ENCODE measurements at regions not wholly inside any gene's neighbourhood (a gene's known extent, or its start where the extent isn't known, plus 50 kb on each side); places are given as distances from the start of the nearest gene placed in this dataset.

- Histone ChIP-seq H3K9me2 (replicated peaks; ENCODE audit: insufficient read depth, low read length) (no peaks in the 10 kb centered on the region), H3K27ac (ENCODE audit: low read length) (no peak overlapping the region), H3K79me2 (ENCODE audit: low read length) (no peaks in the 10 kb centered on the region), H3K27me3 (replicated peaks; ENCODE audit: insufficient read depth, low read length) (no peaks in the 10 kb centered on the region), H4K20me1 (ENCODE audit: insufficient read depth, low read length) (no peaks in the 10 kb centered on the region), H3F3A (ENCODE audit: insufficient read depth, low read length) (no peaks in the 10 kb centered on the region), H3K9ac (ENCODE audit: low read length) (no peak overlapping the region), H3K4me1 (ENCODE audit: low read length) (no peaks in the 10 kb centered on the region), H2AFZ (ENCODE audit: low read length) (no peak overlapping the region), H3K4me2 (ENCODE audit: low read depth, low read length) (no peak overlapping the region), H3K9me3 (replicated peaks; ENCODE audit: insufficient read depth, low read length) (no peaks in the 10 kb centered on the region), H3K4me3 (ENCODE audit: low read length) (no peak overlapping the region), H3K36me3 (replicated peaks; ENCODE audit: insufficient read depth, low read length) (no peaks in the 10 kb centered on the region)
- DNase-seq, result peak; percentile 39
- TF ChIP-seq CTCF (IDR thresholded peaks at IDR 0.05; ENCODE audit: low read length) (peak; percentile 71), EZH2 (optimal IDR thresholded peaks at IDR 0.05; ENCODE audit: low read depth, low read length) (no peak), EZH2phosphoT487 (IDR thresholded peaks at IDR 0.05; ENCODE audit: low read length) (no peak)
Measured at GRCh38 chr9:115524453-115525059, 406.6 kb upstream of the TNC start.

GRCh38 chr9:115525111-115526058 is 407.4 kb upstream of the TNC start:
- Histone ChIP-seq H3K36me3 (replicated peaks; ENCODE audit: insufficient read depth, low read length) (no peaks in the 10 kb centered on the region), H3K9me2 (replicated peaks; ENCODE audit: insufficient read depth, low read length) (no peaks in the 10 kb centered on the region), H3K9me3 (replicated peaks; ENCODE audit: insufficient read depth, low read length) (no peaks in the 10 kb centered on the region), H3K9ac (ENCODE audit: low read length) (no peak overlapping the region), H3F3A (ENCODE audit: insufficient read depth, low read length) (no peaks in the 10 kb centered on the region), H2AFZ (ENCODE audit: low read length) (no peak overlapping the region), H3K4me2 (ENCODE audit: low read depth, low read length) (no peak overlapping the region), H3K4me3 (ENCODE audit: low read length) (no peak overlapping the region), H3K27me3 (replicated peaks; ENCODE audit: insufficient read depth, low read length) (no peaks in the 10 kb centered on the region), H3K27ac (ENCODE audit: low read length) (no peak overlapping the region), H3K79me2 (ENCODE audit: low read length) (no peaks in the 10 kb centered on the region), H3K4me1 (ENCODE audit: low read length) (no peaks in the 10 kb centered on the region), H4K20me1 (ENCODE audit: insufficient read depth, low read length) (no peaks in the 10 kb centered on the region)
- DNase-seq, result no peak
- TF ChIP-seq EZH2phosphoT487 (IDR thresholded peaks at IDR 0.05; ENCODE audit: low read length) (no peak), EZH2 (optimal IDR thresholded peaks at IDR 0.05; ENCODE audit: low read depth, low read length) (no peak), CTCF (IDR thresholded peaks at IDR 0.05; ENCODE audit: low read length) (no peak)

- no peaks in the 10 kb centered on the region for H3K36me3 ChIP-seq (replicated peaks; ENCODE audit: insufficient read depth, low read length)
- H3F3A ChIP-seq (ENCODE audit: insufficient read depth, low read length), result no peaks in the 10 kb centered on the region
- H3K9ac ChIP-seq (ENCODE audit: low read length), result no peak overlapping the region
- H3K4me3 ChIP-seq (ENCODE audit: low read length), result no peak overlapping the region
- no peak overlapping the region for H3K27ac ChIP-seq (ENCODE audit: low read length)
- no peaks in the 10 kb centered on the region for H3K9me3 ChIP-seq (replicated peaks; ENCODE audit: insufficient read depth, low read length)
- H3K79me2 ChIP-seq (ENCODE audit: low read length), result no peaks in the 10 kb centered on the region
- H3K27me3 ChIP-seq (replicated peaks; ENCODE audit: insufficient read depth, low read length), result no peaks in the 10 kb centered on the region
- H3K4me1 ChIP-seq (ENCODE audit: low read length), result no peaks in the 10 kb centered on the region
- no peak overlapping the region for H2AFZ ChIP-seq (ENCODE audit: low read length)
- H3K4me2 ChIP-seq (ENCODE audit: low read depth, low read length), result no peak overlapping the region
- no peak for TF ChIP-seq EZH2phosphoT487 (IDR thresholded peaks at IDR 0.05; ENCODE audit: low read length)
- TF ChIP-seq CTCF (IDR thresholded peaks at IDR 0.05; ENCODE audit: low read length), result no peak
- TF ChIP-seq EZH2 (optimal IDR thresholded peaks at IDR 0.05; ENCODE audit: low read depth, low read length), result no peak
- no peaks in the 10 kb centered on the region for H4K20me1 ChIP-seq (ENCODE audit: insufficient read depth, low read length)
- no peak for DNase-seq
- no peaks in the 10 kb centered on the region for H3K9me2 ChIP-seq (replicated peaks; ENCODE audit: insufficient read depth, low read length)
Measured at GRCh38 chr9:115531410-115532125, 413.6 kb upstream of the TNC start.
